Caco-2 (cell line): ENCODE measurements at regions not wholly inside any gene's neighbourhood (a gene's known extent, or its start where the extent isn't known, plus 50 kb on each side); places are given as distances from the start of the nearest gene placed in this dataset.

ENCODE experiments used
- BruUV-seq: library from RNA; stranded (reverse); fragments of 400-500 nt; replicated peaks from 2 replicates; lab custom pipeline; 2021; lab: Mats Ljungman, UMichigan
- CTCF ChIA-PET: fragments of 300-600 bp; sonication (Branson Sonifier 250); formaldehyde crosslinking; loops from one replicate; lab custom pipeline; 2022; ENCODE audit warnings: antibody characterized with exemption; lab: Charles Lee
- POLR2A ChIA-PET: fragments of 300-600 bp; sonication (Branson Sonifier 250); formaldehyde crosslinking; loops from one replicate; lab custom pipeline; 2022; ENCODE audit warnings: antibody characterized with exemption; lab: Charles Lee
- DNase-seq, 2 experiments: peaks; one replicate each; pipeline versions ENCODE4 v3.0.0 to v3.0.0-alpha.2; 2020 to 2022
- H3K27me3 ChIP-seq: replicated peaks from 2 replicates; pipeline ENCODE4 v1.6.0; 2011; ENCODE audit warnings: low read length; ENCODE audit not compliant: control insufficient read depth, insufficient read depth
- H3K36me3 ChIP-seq: 2 replicates; pipeline ENCODE4 v1.5.1; 2011; ENCODE audit warnings: low read length; ENCODE audit not compliant: control insufficient read depth, insufficient read depth
- H3K4me1 ChIP-seq: fragments of 250-450 bp; sonication (Bioruptor Pico); 2 replicates; pipeline ENCODE4 v1.5.1; 2020; ENCODE audit warnings: mild to moderate bottlenecking
- H3K4me3 ChIP-seq: 2 replicates; pipeline ENCODE4 v1.5.1; 2011; ENCODE audit warnings: low read depth, mild to moderate bottlenecking, control low read depth, low read length
- H3K9me3 ChIP-seq: fragments of 250-450 bp; sonication (Bioruptor Pico); 2 replicates; pipeline ENCODE4 v1.5.1; 2020; ENCODE audit warnings: mild to moderate bottlenecking, moderate library complexity
- H3K27ac Mint-ChIP-seq: one replicate; pipeline ENCODE4 v1.8.0; 2022; ENCODE audit warnings: mixed read lengths; ENCODE audit not compliant: unreplicated experiment
- H3K27me3 Mint-ChIP-seq: one replicate; pipeline ENCODE4 v1.8.0; 2022; ENCODE audit warnings: mixed read lengths; ENCODE audit not compliant: insufficient read depth, unreplicated experiment
- H3K36me3 Mint-ChIP-seq: one replicate; pipeline ENCODE4 v1.8.0; 2022; ENCODE audit warnings: mild to moderate bottlenecking, mixed read lengths; ENCODE audit not compliant: insufficient read depth, unreplicated experiment
- H3K4me1 Mint-ChIP-seq: one replicate; pipeline ENCODE4 v1.8.0; 2022; ENCODE audit warnings: low read depth, mixed read lengths; ENCODE audit not compliant: unreplicated experiment
- H3K4me3 Mint-ChIP-seq: one replicate; pipeline ENCODE4 v1.8.0; 2022; ENCODE audit warnings: mild to moderate bottlenecking, moderate library complexity, mixed read lengths; ENCODE audit not compliant: unreplicated experiment
- H3K9me3 Mint-ChIP-seq: one replicate; pipeline ENCODE4 v1.8.0; 2022; ENCODE audit warnings: mixed read lengths; ENCODE audit not compliant: unreplicated experiment
- CTCF ChIP-seq, 2 experiments: fragments of 200-600 bp in 1 of 2; IDR thresholded peaks; 1 replicate in 1 of 2; 2 replicates in 1 of 2; pipeline versions ENCODE4 v1.5.1 to v1.8.0; 2011 to 2022; ENCODE audit warnings: antibody characterized with exemption in 1 of 2, control low read depth in 1 of 2, inconsistent platforms in 1 of 2, low read depth in 1 of 2, low read length in 1 of 2, mild to moderate bottlenecking in 1 of 2, moderate library complexity in 1 of 2; ENCODE audit not compliant: insufficient read depth in 1 of 2, severe bottlenecking in 1 of 2, unreplicated experiment in 1 of 2
- intact Hi-C: fragments of 100-400 bp; cut with micrococcal nuclease; formaldehyde crosslinking; loops from one replicate; pipeline ENCODE4 v1.10.0; 2022; ENCODE audit not compliant: unreplicated experiment

GRCh38 chrX:40433160-40433559 is 147.6 kb upstream of the ATP6AP2 start:
- no peak for TF ChIP-seq CTCF (IDR thresholded peaks at IDR 0.05; ENCODE audit: insufficient read depth in 1 of 2, low read depth in 1 of 2, low read length in 1 of 2, severe bottlenecking in 1 of 2, unreplicated experiment in 1 of 2)
- Mint-ChIP-seq H3K27ac (no peak overlapping the region), H3K27me3 (no peaks in the 10 kb centered on the region), H3K4me1 (no peaks in the 10 kb centered on the region), H3K36me3 (no peaks in the 10 kb centered on the region), H3K4me3 (no peak overlapping the region), H3K9me3 (no peaks in the 10 kb centered on the region)
- ChIA-PET POLR2A (no interaction called here), CTCF (no interaction called here)
- no TSS peak for BruUV-seq
- Histone ChIP-seq H3K36me3 (no peaks in the 10 kb centered on the region), H3K4me3 (no peak overlapping the region), H3K27me3 (no peaks in the 10 kb centered on the region), H3K4me1 (no peaks in the 10 kb centered on the region), H3K9me3 (no peaks in the 10 kb centered on the region)
- intact Hi-C loops: no loop called here
- DNase-seq: no peak

- BruUV-seq: no TSS peak
- no peak for DNase-seq
- TF ChIP-seq CTCF (IDR thresholded peaks at IDR 0.05; ENCODE audit: insufficient read depth in 1 of 2, low read depth in 1 of 2, low read length in 1 of 2, severe bottlenecking in 1 of 2, unreplicated experiment in 1 of 2): no peak
- POLR2A ChIA-PET: no interaction called here
- Histone ChIP-seq H3K4me1 (no peaks in the 10 kb centered on the region), H3K4me3 (no peak overlapping the region), H3K27me3 (no peaks in the 10 kb centered on the region), H3K36me3 (no peaks in the 10 kb centered on the region), H3K9me3 (no peaks in the 10 kb centered on the region)
- intact Hi-C loops: no loop called here
- CTCF ChIA-PET: no interaction called here
- Mint-ChIP-seq H3K9me3 (no peaks in the 10 kb centered on the region), H3K27ac (no peak overlapping the region), H3K27me3 (no peaks in the 10 kb centered on the region), H3K4me3 (no peak overlapping the region), H3K4me1 (no peaks in the 10 kb centered on the region), H3K36me3 (no peaks in the 10 kb centered on the region)
Observed at GRCh38 chrX:40424259-40424658, 156.5 kb upstream of the ATP6AP2 start.

- no peak for TF ChIP-seq CTCF (IDR thresholded peaks at IDR 0.05; ENCODE audit: insufficient read depth in 1 of 2, low read depth in 1 of 2, low read length in 1 of 2, severe bottlenecking in 1 of 2, unreplicated experiment in 1 of 2)
- H3K4me1 Mint-ChIP-seq: no peaks in the 10 kb centered on the region
- Histone ChIP-seq H3K27me3 (no peaks in the 10 kb centered on the region), H3K36me3 (no peaks in the 10 kb centered on the region), H3K9me3 (no peaks in the 10 kb centered on the region), H3K4me3 (no peak overlapping the region), H3K4me1 (no peaks in the 10 kb centered on the region)
- H3K9me3 Mint-ChIP-seq: no peaks in the 10 kb centered on the region
- ChIA-PET CTCF (no interaction called here), POLR2A (no interaction called here)
- H3K27ac Mint-ChIP-seq: no peak overlapping the region
- no TSS peak for BruUV-seq
- DNase-seq: no peak
- intact Hi-C loops: no loop called here
- H3K4me3 Mint-ChIP-seq: no peak overlapping the region
- H3K36me3 Mint-ChIP-seq: no peaks in the 10 kb centered on the region
- no peaks in the 10 kb centered on the region for H3K27me3 Mint-ChIP-seq
Observed at GRCh38 chrX:40423299-40423698, 157.5 kb upstream of the ATP6AP2 start.
